HepG2 (cell line): ENCODE measurements at regions not wholly inside any gene's neighbourhood (a gene's known extent, or its start where the extent isn't known, plus 50 kb on each side); places are given as distances from the start of the nearest gene placed in this dataset.

Source experiments
- RCOR2 ChIP-seq: IDR thresholded peaks from 2 replicates; pipeline ENCODE4 v1.6.1; 2016; ENCODE audit warnings: missing biosample characterization, missing genetic modification reagents
- ZNF44 ChIP-seq: sonication (generic); formaldehyde crosslinking; IDR thresholded peaks from 2 replicates; pipeline ENCODE4 v1.5.1; 2020; ENCODE audit warnings: mild to moderate bottlenecking, missing genetic modification reagents

GRCh38 chr10:130492266-130492934 lies 356.2 kb downstream of the GLRX3 start:
- TF ChIP-seq ZNF44 (CRISPR knock-in tag): no peak
- TF ChIP-seq RCOR2 (CRISPR knock-in tag): no peak
